Transverse colon (tissue), 4 donors: ENCODE measurements at regions not wholly inside any gene's neighbourhood (a gene's known extent, or its start where the extent isn't known, plus 50 kb on each side); places are given as distances from the start of the nearest gene placed in this dataset.

Experiments
- DNase-seq: peaks from one replicate; pipeline ENCODE4 v3.0.0-alpha.2; 2019
- H3K27ac ChIP-seq, 4 donors: fragments of 200-600 bp; sonication (generic); 2 replicates each; pipeline ENCODE4 v1.5.1; 2016 to 2018; ENCODE audit warnings: inconsistent platforms in 4 of 4
- H3K27me3 ChIP-seq: fragments of 200-600 bp; sonication (generic); 2 replicates; pipeline ENCODE4 v1.5.1; 2017; ENCODE audit warnings: inconsistent platforms
- H3K36me3 ChIP-seq, 4 donors: fragments of 200-600 bp; sonication (generic); 2 replicates each; pipeline ENCODE4 v1.5.1; 2017 to 2019; ENCODE audit warnings: inconsistent platforms in 4 of 4
- H3K4me1 ChIP-seq, 4 donors: fragments of 200-600 bp; sonication (generic); 2 replicates each; pipeline ENCODE4 v1.5.1; 2017 to 2020; ENCODE audit warnings: inconsistent platforms in 4 of 4
- H3K4me3 ChIP-seq, 4 donors: fragments of 200-600 bp; sonication (generic); 1 replicate in 1 of 4; 2 replicates in 3 of 4; pipeline versions ENCODE4 v1.5.1 to v1.6.1; 2017 to 2019; ENCODE audit warnings: inconsistent platforms in 4 of 4
- H3K9me3 ChIP-seq, 2 donors: fragments of 200-600 bp; sonication (generic); 2 replicates each; pipeline ENCODE4 v1.5.1; 2017 to 2019; ENCODE audit warnings: inconsistent platforms in 2 of 2
- EP300 ChIP-seq: sonication (generic); formaldehyde crosslinking; IDR thresholded peaks from one replicate; pipeline ENCODE4 v1.6.1; 2017; ENCODE audit warnings: antibody characterized with exemption, low read depth
- POLR2A ChIP-seq: fragments of 450-650 bp; IDR thresholded peaks from one replicate; pipeline ENCODE4 v1.6.1; 2016; ENCODE audit warnings: antibody characterized with exemption, mild to moderate bottlenecking, moderate library complexity
- POLR2AphosphoS5 ChIP-seq, 3 donors: sonication (generic); formaldehyde crosslinking; IDR thresholded peaks; one replicate each; pipeline ENCODE4 v1.6.1; 2016; ENCODE audit warnings: antibody characterized with exemption in 3 of 3
- WGBS, 2 donors: methylation state at CpG; one replicate each; pipeline ENCODE4 v1.1.5; 2018; ENCODE audit warnings: low coverage in 1 of 2; 5-methylcytosine and 5-hydroxymethylcytosine counted together
- in situ Hi-C, 4 donors: fragments of 200-750 bp; cut with MboI; loops; one replicate each; pipeline versions ENCODE4 v1.15.0 to v1.15.1; 2017; ENCODE audit warnings: low sequenced_read_pairs in 3 of 4, low pct_ligation_motif_present in 1 of 4, low pct_unique_long_range_greater_than_20kb in 1 of 4
- intact Hi-C: fragments of 100-400 bp; cut with DNase I; formaldehyde crosslinking; loops from one replicate; pipeline ENCODE4 v1.15.1; 2023; ENCODE audit warnings: low total_unique reads
- TF ChIP-seq, protein P1 (sequence below), 5 experiments: fragments of 200-600 bp in 3 of 5; fragments of 450-650 bp in 2 of 5; sonication (generic) in 3 of 5; IDR thresholded peaks; 1 replicate in 2 of 5; 2 replicates in 3 of 5; pipeline ENCODE4 v1.5.1; 2016 to 2017; ENCODE audit warnings: antibody characterized with exemption in 5 of 5, inconsistent platforms in 3 of 5, mild to moderate bottlenecking in 2 of 5, moderate library complexity in 1 of 5

GRCh38 chr3:34203386-34203785 lies 405.0 kb downstream of the PDCD6IP start:
- H3K36me3 ChIP-seq = no peaks in the 10 kb centered on the region
- no peaks in the 10 kb centered on the region for H3K4me1 ChIP-seq
- 58 to 81% methylated on average over 3 to 4 of the region's 4 CpGs for WGBS, 2 donors
- in situ Hi-C loops (no loop called here), intact Hi-C loops (no loop called here)
- no peak overlapping the region for H3K27ac ChIP-seq
- no peaks in the 10 kb centered on the region for H3K9me3 ChIP-seq
- no peak for DNase-seq
- H3K27me3 ChIP-seq = no peaks in the 10 kb centered on the region
- no peak for TF ChIP-seq EP300
- TF ChIP-seq, protein P1, sequence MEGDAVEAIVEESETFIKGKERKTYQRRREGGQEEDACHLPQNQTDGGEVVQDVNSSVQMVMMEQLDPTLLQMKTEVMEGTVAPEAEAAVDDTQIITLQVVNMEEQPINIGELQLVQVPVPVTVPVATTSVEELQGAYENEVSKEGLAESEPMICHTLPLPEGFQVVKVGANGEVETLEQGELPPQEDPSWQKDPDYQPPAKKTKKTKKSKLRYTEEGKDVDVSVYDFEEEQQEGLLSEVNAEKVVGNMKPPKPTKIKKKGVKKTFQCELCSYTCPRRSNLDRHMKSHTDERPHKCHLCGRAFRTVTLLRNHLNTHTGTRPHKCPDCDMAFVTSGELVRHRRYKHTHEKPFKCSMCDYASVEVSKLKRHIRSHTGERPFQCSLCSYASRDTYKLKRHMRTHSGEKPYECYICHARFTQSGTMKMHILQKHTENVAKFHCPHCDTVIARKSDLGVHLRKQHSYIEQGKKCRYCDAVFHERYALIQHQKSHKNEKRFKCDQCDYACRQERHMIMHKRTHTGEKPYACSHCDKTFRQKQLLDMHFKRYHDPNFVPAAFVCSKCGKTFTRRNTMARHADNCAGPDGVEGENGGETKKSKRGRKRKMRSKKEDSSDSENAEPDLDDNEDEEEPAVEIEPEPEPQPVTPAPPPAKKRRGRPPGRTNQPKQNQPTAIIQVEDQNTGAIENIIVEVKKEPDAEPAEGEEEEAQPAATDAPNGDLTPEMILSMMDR (IDR thresholded peaks at IDR 0.05) = no peak
- TF ChIP-seq POLR2AphosphoS5 (IDR thresholded peaks at IDR 0.05) = no peak
- no peak for TF ChIP-seq POLR2A
- H3K4me3 ChIP-seq = no peak overlapping the region

GRCh38 chr3:34207002-34207401 lies 408.6 kb downstream of the PDCD6IP start:
- H3K27me3 ChIP-seq = no peaks in the 10 kb centered on the region
- DNase-seq = no peak
- peak overlapping the region in 1 of 4 donors; percentile 15 for H3K27ac ChIP-seq
- WGBS, 2 donors = 19 to 35% methylated on average over 2 of the region's 2 CpGs
- H3K36me3 ChIP-seq = no peaks in the 10 kb centered on the region
- in situ Hi-C loops (no loop called here), intact Hi-C loops (no loop called here)
- TF ChIP-seq EP300 (no peak), POLR2A (no peak), POLR2AphosphoS5 (IDR thresholded peaks at IDR 0.05) (no peak)
- TF ChIP-seq, protein P1 (IDR thresholded peaks at IDR 0.05) = no peak
- H3K9me3 ChIP-seq = no peaks in the 10 kb centered on the region
- H3K4me3 ChIP-seq = no peak overlapping the region
- H3K4me1 ChIP-seq = no peaks in the 10 kb centered on the region

DNA sequence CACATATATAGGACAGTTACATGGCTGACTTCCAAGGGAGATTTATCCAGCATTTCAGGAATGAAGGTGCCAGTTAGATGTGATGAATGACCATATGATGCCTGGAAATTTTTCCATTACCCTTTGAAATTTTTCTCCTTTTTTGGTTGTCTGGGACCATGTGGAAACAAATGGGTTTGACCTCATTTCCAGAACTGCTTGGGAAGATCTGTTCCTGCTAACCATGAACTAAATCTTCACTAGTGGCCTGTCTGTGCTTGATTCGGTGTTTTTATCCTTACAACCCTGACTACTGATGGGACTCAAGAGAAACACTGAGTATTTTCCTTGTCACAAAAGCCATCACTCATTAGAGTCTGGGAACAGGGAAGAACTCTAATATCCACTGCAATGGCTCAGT lies 409.4 kb downstream of the PDCD6IP start:
- peak overlapping the region in 1 of 4 donors; percentile 36 for H3K27ac ChIP-seq
- peaks cover 0 to 3% (median 0%) of the 10 kb centered on the region in 4 donors for H3K4me1 ChIP-seq
- no peaks in the 10 kb centered on the region for H3K9me3 ChIP-seq
- TF ChIP-seq POLR2A = no peak
- WGBS, 2 donors = 57 to 84% methylated on average over 1 of the region's 1 CpG
- intact Hi-C loops (no loop called here), in situ Hi-C loops (no loop called here)
- DNase-seq = no peak
- H3K27me3 ChIP-seq = no peaks in the 10 kb centered on the region
- H3K4me3 ChIP-seq = no peak overlapping the region
- H3K36me3 ChIP-seq = no peaks in the 10 kb centered on the region

GRCh38 chr3:34212175-34212574 lies 413.7 kb downstream of the PDCD6IP start:
- Histone ChIP-seq H3K36me3 (no peaks in the 10 kb centered on the region), H3K27me3 (no peaks in the 10 kb centered on the region), H3K4me3 (no peak overlapping the region), H3K27ac (no peak overlapping the region), H3K9me3 (no peaks in the 10 kb centered on the region), H3K4me1 (peaks cover 0 to 3% (median 0%) of the 10 kb centered on the region in 4 donors)
- no peak for TF ChIP-seq POLR2A
- TF ChIP-seq, protein P1 (IDR thresholded peaks at IDR 0.05) = no peak
- TF ChIP-seq POLR2AphosphoS5 (IDR thresholded peaks at IDR 0.05) = no peak
- TF ChIP-seq EP300 = no peak
- intact Hi-C loops (no loop called here), in situ Hi-C loops (no loop called here)
- no peak for DNase-seq
- WGBS, 2 donors = 38 to 67% methylated on average over 1 to 2 of the region's 2 CpGs

DNA sequence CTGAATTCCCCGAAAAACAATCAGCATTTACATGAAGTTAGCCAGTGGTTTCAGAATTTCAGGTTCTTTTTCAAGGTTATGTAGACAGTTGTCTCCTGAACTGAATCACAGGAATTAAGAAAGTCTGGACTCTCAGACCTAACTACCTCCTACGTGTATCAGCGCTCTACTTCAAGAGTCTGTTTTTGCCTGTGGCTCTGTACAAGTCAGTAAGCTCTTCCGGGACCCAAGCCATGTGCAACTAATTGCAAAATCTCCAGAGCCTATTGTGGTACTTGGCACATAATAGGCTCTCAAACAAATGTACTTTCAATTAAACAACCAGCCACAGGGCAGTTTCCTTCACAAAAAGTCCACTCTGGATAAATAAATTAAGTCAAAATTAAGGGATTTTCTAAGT lies 414.2 kb downstream of the PDCD6IP start:
- DNase-seq = no peak
- Histone ChIP-seq H3K36me3 (no peaks in the 10 kb centered on the region), H3K9me3 (no peaks in the 10 kb centered on the region), H3K4me3 (no peak overlapping the region), H3K27ac (no peak overlapping the region), H3K4me1 (peaks cover 0 to 3% (median 0%) of the 10 kb centered on the region in 4 donors), H3K27me3 (no peaks in the 10 kb centered on the region)
- intact Hi-C loops = no loop called here
- in situ Hi-C loops = no loop called here
- 54 to 77% methylated on average over 2 to 4 of the region's 4 CpGs for WGBS, 2 donors
- TF ChIP-seq POLR2A (no peak), EP300 (no peak), POLR2AphosphoS5 (IDR thresholded peaks at IDR 0.05) (no peak)
- TF ChIP-seq, protein P1 (IDR thresholded peaks at IDR 0.05) = no peak
